Suprapubic skin (tissue), 4 donors: ENCODE measurements at regions not wholly inside any gene's neighbourhood (a gene's known extent, or its start where the extent isn't known, plus 50 kb on each side); places are given as distances from the start of the nearest gene placed in this dataset.
"Not testable (repeated sequence)": the region's sequence is repeated elsewhere in the genome, so short reads cannot be mapped to it uniquely, and the experiment has no call there.

ENCODE experiments used
- EP300 ChIP-seq: sonication (generic); formaldehyde crosslinking; IDR thresholded peaks from one replicate; pipeline ENCODE4 v1.6.1; 2017; ENCODE audit warnings: antibody characterized with exemption
- POLR2A ChIP-seq, 2 donors: fragments of 450-650 bp; IDR thresholded peaks; one replicate each; pipeline ENCODE4 v1.6.1; 2017; ENCODE audit warnings: antibody characterized with exemption in 2 of 2, mild to moderate bottlenecking in 2 of 2, moderate library complexity in 2 of 2
- POLR2AphosphoS5 ChIP-seq, 3 donors: sonication (generic); formaldehyde crosslinking; IDR thresholded peaks; one replicate each; pipeline ENCODE4 v1.6.1; 2017; ENCODE audit warnings: antibody characterized with exemption in 3 of 3

- TF ChIP-seq POLR2AphosphoS5 (IDR thresholded peaks at IDR 0.05); POLR2A (IDR thresholded peaks at IDR 0.05); EP300: not testable (repeated sequence)
Observed at GRCh38 chr13:111679645-111680044, 359.2 kb downstream of the TEX29 start.
